COR-L47 (cell line): ENCODE measurements at regions not wholly inside any gene's neighbourhood (a gene's known extent, or its start where the extent isn't known, plus 50 kb on each side); places are given as distances from the start of the nearest gene placed in this dataset.

Source experiments
- DNase-seq: peaks from one replicate; lab custom pipeline; 2025; lab: John Stamatoyannopoulos, UW

DNA sequence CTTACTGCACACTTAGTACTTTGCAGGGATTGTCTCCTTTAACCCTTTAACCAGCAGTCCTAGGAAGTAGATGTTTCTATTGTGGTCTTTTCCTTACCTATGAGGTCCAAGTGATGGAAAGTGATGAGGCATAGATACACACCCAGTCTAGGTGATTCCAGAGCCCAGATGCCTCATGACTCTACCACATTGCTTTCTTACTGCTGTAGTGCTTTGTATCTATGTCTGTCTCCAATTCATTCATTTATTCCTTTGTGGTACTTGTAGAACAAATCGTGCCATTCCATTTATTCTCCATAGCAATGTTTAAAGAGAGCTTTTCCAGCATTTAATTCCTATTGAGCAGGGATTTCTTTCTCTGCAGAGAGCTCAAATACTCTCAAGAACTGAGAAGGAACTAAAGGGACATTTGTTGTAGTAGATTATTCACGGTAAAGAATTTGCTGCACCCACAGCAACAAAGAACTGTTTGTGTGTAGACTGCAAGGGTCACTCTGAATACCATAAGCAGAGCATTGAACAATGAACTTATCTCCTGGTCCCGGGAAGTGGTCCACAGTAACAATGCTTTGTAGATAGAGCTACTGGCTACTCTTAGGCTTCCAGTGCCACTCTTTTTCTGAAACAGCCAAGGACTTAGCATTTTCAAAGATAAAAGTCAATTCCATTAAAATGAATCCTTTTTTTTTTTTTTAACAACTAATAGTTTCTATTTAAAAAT, 337.0 kb downstream of the PTEN start:
- DNase-seq = no peak

DNA sequence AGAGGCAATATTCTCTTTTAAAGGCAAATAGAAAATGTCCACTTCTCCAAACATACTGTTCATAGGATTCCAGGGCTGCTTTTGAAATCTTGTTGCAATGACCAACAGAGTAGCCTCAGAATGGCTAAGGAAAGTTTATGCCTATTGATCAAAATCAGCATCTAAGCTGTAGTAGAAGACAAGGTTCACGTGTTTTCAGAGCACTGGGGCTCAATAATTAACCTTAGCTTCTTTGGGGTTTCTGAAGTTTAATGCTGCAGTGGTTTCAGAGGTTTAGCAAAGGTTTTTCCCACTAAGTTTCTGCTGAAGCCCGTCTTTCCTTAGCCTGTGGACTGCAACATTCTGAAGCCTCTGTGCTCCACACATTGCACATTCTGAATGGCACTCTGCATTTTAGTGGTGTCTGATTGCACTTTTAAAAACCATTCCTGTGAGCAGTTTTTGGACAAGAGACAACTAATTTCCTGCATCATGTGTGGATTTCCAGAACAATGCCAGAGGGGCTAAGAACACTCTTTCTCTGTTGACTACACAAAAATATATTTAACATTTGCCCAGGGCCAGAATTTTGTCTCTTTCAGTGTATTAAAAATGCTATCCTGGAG, 342.5 kb downstream of the PTEN start:
- DNase-seq = no peak

DNA sequence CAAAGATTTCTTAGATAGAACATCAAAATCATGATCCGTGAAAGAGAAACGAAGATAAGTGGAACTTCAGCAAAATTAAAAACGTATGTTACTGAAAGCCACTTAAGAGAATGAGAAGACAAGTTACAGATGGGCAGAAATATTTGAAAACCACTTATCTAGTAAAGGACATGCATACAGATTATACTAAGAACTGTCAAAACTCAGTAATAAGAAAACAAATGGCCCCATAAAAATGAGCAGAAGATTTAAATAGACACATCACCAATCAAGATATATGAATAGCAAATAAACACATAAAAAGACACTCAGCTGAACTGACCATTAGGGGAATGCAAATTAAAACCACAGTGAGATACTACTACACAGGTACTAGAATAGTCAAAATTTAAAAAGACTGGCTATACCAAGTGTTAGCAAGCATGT, 343.7 kb downstream of the PTEN start:
- DNase-seq = no peak

DNA sequence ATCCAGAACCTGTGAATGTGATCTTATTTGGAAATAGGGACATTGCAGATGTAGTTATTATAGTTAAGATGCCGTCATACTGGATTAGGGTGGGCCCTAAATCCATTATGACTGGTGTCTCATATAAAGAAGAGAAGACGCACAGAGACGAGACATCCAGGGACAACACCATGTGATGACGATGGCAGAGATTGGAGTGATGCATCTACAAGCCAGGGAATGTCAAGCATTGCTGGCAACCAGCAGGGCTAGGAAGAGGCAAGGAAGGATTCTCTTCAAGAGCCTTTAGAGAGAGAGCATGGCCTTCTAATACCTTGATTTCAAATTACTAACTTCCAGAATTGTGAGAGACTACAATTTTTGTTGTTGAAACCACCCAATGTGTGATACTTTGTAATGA, 345.8 kb downstream of the PTEN start:
- no peak for DNase-seq

DNA sequence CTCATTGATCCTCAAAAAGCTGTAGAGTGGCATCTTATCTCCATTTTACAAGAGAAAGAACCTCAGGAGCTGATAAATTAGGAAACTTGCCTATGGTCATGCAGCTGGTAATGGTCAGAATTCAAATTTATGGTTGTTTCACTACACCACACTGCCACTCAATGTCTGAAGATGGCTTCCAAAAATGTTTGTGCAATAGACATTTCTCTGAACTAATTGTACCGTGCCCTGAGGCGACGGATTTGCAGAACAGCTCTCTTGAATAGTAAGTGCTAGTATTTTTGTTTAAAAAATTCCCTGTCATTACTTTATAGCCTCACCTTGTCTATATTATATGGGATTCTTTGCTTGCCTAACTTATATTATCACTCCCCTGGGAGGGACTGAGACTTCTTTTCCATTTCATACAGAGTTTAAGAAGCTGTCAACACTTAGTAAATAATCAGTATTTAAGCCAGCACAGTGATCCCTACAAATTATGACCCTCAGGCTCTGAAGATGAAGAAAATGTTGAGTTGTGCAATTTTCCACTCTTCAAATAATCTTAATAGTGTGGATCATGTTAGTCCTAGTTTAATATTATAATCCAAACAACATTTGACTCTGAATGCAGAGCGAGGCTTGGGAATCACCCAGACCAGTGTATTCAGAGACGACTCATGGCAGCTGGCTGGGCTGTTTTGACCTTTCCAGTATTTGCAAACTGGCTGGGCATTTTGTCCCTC, 346.6 kb downstream of the PTEN start:
- DNase-seq = no peak

DNA sequence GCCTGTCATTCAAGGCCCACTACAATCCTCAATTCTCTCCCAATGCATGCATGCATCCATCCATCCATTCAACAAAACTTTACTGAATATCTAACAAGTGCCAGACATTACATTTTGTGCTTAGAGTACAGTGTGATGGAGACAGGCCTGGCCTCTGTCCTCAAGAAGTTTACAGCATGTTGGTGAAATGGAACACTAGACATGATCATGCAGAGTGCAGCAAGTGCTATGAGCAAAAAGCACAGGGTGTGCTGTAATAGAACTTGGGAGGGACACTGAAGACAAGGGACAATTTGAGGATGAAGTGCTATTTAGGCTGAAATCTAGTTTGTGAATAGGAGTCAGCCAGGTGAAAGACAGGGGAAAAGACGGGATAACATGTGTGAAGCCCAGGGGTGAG, 347.8 kb downstream of the PTEN start:
- no peak for DNase-seq

DNA sequence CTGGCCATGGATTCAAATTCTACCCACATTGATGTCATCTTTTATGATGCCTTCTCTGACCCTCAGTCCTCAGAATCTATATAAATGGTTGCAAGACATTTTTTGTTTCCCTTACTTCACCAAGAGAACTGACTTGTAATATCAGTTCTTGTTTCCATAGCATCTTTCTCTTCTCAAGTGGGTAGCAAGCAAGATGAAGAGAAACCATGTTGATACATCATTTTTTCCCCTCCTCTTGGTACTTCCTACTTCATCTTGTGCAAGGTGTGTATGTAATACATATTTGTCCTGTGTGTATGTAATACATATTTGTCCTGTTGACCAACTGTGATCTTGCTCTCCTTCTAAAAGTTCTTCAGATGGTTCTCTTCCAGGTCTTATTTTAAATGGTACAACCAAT, 348.6 kb downstream of the PTEN start:
- no peak for DNase-seq

DNA sequence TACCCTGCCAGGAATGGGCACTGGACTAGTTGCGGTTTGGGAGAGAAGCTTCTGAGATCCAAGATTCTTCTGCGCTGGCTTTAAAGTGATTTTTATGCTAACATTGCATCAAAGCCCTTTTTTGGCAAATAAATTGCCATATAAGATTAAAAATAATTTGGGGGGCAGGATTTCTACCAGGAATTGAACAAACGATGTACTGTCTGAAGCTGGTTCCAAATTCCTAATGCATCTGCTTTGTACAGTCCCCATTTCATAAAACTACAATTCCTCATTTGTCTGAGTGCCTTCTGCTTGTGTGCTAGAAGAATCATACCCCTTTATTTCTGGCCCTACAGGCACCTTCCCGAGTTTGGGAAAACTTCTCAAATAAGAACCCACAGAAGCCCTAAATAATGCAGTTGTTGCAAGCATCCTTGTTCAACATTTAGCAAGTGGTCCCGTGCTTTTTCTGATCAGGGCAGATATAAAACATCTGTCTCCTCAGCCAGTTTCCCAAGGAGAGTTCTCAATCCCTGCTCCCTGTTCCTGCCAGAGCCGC, 349.7 kb downstream of the PTEN start:
- DNase-seq = no peak

DNA sequence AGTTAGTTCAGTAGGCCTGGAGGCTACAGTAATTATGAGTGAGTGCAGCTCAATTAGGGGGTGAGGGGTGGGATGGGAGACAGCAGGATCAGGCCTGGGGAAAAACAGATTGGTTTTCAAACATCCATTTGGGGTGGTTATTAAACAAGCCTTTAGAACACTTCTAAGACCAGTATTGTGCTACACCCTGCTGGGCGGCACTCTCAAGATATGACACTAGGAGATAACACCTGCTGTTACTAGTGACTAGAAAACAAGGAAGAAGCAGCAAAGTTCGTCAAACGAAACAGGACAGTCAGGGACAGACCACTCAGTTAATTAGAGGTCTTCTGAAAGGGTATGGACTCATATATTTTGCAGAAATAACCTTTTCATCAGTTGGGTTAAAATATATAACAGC, 353.6 kb downstream of the PTEN start:
- DNase-seq = no peak

DNA sequence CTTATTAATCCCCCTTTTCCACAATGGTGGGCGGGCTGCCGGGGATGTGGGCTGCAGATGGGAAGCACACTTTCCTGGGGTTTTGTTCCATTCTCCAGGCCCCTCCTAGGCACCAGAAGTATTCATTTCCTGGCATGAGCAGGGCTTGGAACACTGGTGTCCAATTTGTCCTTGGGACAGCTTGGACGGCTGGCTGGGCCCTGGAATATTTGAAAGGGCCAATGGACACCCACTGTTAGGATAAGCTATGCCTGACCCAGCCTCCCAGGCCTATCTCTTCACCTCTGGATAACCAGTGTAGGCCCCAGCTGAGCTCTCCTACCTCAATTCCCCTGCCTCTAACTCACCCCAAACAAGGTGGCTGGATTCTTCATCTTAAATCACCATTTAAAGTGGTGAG, 354.9 kb downstream of the PTEN start:
- no peak for DNase-seq

DNA sequence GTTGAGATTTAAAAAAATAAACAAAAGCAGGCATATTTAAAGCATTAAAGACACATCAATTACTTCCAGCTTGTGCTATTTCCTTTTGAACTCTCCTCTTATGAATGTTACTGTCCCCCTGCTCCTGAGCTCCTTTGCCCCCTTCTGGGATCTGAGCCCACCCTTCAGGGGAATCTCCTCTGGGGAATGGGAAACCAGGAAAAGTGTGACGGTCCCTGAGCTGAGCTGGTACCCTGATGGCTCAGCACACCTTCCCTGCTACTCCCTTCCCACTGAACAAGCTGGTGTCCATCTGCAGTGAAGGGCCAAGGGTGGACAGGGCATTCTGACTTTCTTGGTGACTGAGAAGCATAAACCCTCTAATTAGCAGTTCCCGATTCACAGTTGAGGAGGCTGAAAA, 356.3 kb downstream of the PTEN start:
- no peak for DNase-seq

DNA sequence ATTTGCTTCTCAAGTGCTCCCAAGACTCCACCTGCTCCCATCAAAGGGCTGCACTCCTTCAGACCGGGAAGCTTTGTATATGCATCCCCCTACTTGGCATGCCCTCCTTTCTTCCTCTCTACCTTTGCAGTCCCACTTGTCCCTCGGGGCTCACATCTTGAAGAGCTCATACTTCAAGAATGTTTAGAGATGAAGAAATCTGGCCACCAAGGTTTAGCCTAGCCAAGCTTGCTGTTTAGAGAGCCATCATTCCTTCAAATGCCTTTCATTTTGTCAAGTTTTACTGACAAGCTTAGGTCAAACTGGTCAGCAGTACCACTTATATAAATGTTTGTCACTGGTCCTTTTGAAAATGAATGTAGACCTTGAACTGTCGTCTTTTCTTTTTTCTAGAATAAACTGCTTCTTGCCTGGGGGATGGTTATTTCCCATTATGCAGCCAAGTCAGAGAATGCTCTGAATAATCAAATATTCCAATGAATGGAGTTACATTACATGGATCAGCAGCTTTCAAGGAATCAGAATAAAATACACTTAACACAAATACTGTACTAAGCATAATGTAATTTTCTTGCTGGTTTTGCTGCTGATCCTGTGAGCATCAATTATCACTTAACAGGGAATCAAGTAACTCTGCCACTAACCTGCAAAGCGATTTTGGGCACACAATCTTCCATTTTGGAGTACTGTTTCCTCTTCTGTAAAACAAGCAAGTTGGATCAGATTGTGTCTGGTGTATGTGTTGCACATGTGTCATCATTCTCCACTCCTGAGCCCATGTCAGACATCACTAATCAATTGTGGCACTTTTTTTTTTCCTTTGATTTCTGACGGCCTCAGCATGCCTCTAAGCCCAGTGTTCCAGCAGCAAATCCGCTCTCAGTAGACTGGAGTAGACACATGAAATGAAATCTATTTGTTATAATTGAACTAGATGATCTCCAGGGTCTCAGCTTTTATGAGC, 357.9 kb downstream of the PTEN start:
- no peak for DNase-seq

DNA sequence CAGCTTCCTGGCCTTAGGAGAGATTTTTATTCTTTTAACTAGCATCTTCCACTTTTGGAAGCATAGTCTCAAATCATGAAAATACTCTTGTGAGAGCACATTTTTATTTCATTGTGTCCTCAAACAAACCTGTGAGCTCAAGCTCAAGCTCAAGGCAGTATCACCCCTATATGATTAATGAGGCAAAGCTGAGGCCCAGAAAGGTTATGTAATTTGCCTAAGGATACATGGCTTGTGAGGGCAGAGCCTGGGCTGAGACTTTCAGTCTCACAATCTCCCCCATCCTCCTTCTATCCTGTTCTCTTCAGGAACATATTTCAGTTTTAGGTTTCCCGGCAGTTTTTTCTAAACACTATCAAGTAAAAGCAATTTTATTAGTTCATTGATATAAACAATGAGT, 359.5 kb downstream of the PTEN start:
- no peak for DNase-seq
